HG03139 (cell line): ENCODE measurements at regions not wholly inside any gene's neighbourhood (a gene's known extent, or its start where the extent isn't known, plus 50 kb on each side); places are given as distances from the start of the nearest gene placed in this dataset.
"Not testable (repeated sequence)": the region's sequence is repeated elsewhere in the genome, so short reads cannot be mapped to it uniquely, and the experiment has no call there.

ENCODE experiments used
- ATAC-seq: cut with Tn5 transposase; IDR thresholded peaks from one replicate; pipeline ENCODE4 v1.9.1; 2021; ENCODE audit not compliant: unreplicated experiment

GRCh38 chr5:122599000-122599399 lies 175.9 kb upstream of the SNX2 start:
- no peak for ATAC-seq

DNA sequence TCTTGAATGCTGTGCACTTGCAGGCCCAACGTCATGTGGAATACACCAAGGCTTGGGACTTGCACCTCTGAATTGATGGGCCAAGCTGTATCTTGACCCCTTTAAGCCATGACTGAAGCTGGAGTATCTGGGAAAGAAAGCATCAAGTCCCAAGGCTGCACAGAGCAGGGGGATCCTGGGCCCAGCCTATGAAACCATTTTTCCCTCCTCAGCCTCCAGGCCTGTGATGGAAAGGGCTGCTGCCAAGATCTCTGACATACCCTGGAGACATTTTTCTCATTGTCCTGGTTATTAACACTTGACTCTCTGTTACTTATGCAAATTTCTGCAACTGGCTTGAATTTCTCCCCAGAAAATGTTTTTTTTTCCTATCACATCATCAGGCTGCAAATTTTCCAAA lies 174.0 kb upstream of the SNX2 start:
- no peak for ATAC-seq

- no peak for ATAC-seq
Observed at GRCh38 chr5:122602700-122603099, 172.2 kb upstream of the SNX2 start.

GRCh38 chr5:122605236-122605635 lies 169.6 kb upstream of the SNX2 start:
- no peak for ATAC-seq

GRCh38 chr5:122607818-122608217 lies 167.1 kb upstream of the SNX2 start:
- no peak for ATAC-seq

GRCh38 chr5:122608222-122608621 lies 166.7 kb upstream of the SNX2 start:
- ATAC-seq = no peak

DNA sequence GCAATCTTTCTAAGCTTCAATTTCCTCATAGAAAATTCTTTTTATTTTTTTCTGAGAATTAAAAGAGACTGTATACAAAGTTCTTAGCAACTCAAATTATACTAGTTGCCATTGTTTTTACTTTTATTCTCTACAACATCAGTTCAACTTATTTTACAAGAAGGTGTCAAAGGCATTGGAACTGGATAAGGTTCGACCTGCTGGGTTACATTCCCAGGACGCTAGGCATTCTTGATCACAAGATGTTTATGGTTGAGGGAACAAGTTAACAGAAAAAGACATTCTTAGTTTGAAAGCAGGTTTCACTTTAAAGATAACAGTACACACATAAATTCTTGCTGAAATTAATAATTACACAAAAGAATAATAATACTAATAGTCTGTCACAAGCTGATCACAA lies 163.5 kb upstream of the SNX2 start:
- no peak for ATAC-seq

- no peak for ATAC-seq
Observed at GRCh38 chr5:122612901-122613300, 162.0 kb upstream of the SNX2 start.

- ATAC-seq = no peak
Observed at GRCh38 chr5:122615146-122615545, 159.7 kb upstream of the SNX2 start.

DNA sequence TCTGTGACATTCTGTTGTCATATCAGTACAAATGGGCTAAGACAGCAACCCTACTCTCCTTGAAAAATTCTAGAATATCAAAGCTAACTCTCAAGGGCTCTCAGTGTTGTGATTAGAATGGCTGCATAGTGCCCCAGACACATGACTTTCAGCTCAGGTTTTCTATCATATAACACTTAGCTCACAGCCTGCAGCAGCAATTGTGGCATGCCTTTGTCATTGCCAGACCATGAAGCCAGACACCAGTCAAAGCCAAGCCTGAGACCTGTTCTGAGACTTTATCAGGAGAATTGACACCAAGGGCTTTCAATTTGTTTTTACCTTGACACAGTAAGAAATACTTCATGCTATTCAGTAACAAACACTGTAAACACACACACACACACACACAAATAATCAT lies 159.0 kb upstream of the SNX2 start:
- no peak for ATAC-seq

GRCh38 chr5:122618046-122618445 lies 156.8 kb upstream of the SNX2 start:
- ATAC-seq = not testable (repeated sequence)

GRCh38 chr5:122620768-122621167 lies 154.1 kb upstream of the SNX2 start:
- not testable (repeated sequence) for ATAC-seq

- not testable (repeated sequence) for ATAC-seq
Observed at GRCh38 chr5:122628714-122629113, 146.2 kb upstream of the SNX2 start.

- no peak for ATAC-seq
Observed at GRCh38 chr5:122629121-122629677, 145.7 kb upstream of the SNX2 start.

- no peak for ATAC-seq
Observed at GRCh38 chr5:122638581-122638980, 136.3 kb upstream of the SNX2 start.

DNA sequence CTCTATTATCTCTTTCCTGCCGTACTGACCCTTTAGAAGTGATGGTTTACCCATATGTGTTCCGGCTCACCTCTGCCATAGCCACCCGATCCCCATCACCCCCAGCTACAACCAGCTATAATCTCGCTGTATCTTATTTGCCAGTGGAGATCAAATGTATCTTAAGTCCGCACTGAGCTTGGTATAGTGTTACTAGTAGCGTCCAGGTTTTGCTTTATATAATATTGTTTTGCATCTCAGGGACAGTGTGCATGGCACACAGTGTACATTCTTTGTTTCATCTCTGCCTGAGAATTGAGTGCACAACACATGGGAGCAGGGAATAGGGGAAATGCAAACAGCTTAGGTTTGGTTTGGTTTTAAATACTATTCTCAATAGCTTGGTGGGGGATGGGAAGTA lies 135.8 kb upstream of the SNX2 start:
- no peak for ATAC-seq

DNA sequence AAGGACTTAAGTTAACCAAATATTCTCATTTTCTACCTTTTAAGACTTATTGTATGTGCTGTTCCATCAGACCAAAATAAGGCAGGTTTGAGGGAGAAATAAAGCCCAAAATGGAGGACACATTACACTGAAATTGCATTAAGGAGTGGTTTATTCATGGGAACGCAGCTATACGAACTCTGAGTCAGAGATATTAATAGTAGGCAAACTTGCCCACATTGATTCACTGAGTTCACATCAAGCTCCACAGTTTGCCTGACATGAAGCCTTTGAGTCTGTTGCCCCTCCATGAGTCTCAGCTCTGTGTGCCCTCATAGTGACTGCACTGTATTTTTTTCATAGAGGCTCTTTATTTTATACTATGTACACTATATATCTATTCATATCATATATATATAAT lies 135.0 kb upstream of the SNX2 start:
- ATAC-seq = no peak

DNA sequence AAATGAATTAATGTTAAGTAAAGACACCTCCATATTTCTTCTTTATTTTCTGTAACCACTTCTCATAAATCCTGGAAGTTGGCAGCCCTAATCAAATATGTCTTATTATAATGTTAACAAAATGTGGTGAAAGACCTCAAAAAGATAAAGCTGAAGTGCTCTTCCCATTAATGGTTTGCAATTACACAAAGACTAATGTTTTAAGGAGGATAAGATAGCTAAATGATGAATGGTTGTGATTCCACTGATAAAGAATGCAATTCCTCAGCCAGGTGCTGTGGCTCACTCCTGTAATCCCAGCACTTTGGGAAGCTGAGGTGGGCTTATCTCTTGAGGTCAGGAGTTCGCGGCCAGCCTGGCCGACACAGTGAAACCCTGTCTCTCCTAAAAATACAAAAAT lies 125.8 kb upstream of the SNX2 start:
- no peak for ATAC-seq

DNA sequence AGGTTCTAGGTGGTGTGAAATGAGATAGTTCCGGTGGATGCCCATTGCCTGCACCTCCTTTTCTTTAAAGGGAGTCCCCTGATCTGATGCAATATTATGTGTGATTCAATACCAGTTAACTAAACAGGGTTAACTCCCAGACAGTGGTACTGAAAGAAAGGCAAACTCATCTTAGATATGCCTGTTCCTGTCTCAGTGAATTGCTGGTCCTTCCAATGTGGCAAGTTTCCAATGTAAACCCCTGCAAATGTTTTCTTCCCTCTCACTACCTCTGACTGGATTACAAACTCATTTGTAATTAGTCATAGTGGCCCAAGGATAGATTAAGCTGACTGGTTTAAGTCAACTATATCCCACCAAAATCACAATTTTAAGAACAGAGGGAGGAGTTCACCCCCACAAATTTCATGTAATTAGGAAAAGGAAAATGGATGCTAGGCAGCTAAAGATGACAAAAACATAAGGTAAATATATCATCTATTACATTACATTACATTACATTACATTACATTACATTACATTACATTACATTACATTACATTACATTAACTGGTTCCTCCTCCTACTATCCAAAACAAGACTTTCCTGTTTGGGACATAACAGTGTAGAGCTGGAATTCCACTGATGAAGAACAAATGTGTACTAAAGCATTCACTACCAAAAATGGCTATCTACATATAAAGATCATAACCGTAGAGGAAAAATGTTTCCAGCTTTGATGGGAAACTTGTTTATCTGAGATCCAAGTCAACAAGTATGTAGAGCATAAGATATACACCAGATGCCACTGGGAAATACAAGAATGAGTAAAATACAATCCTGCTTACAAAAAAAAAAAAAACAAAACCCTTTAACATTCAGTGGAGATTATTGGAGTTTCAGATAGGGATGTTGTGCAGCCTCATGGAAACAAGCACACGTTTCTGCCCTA lies 121.5 kb upstream of the SNX2 start:
- ATAC-seq = no peak

- no peak for ATAC-seq
Observed at GRCh38 chr5:122656160-122656559, 118.7 kb upstream of the SNX2 start.

DNA sequence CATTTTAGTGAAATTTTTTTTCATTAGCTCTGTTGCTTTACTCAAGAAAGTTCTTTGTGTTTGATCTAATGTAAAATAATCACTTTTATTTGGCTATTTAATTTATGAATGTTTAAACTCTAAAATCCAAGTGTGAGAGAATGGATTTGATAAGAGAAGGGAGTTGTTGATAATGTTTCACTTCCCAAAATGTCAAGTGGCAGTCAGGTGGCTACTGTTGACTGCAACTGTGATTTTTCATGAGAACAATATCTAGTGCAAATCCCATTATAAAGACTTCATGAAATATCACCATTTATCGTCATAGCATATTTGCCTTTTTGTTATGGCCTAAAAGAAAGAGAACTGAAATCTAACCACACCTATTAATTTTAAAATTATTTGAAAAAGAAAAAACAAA lies 118.3 kb upstream of the SNX2 start:
- no peak for ATAC-seq

DNA sequence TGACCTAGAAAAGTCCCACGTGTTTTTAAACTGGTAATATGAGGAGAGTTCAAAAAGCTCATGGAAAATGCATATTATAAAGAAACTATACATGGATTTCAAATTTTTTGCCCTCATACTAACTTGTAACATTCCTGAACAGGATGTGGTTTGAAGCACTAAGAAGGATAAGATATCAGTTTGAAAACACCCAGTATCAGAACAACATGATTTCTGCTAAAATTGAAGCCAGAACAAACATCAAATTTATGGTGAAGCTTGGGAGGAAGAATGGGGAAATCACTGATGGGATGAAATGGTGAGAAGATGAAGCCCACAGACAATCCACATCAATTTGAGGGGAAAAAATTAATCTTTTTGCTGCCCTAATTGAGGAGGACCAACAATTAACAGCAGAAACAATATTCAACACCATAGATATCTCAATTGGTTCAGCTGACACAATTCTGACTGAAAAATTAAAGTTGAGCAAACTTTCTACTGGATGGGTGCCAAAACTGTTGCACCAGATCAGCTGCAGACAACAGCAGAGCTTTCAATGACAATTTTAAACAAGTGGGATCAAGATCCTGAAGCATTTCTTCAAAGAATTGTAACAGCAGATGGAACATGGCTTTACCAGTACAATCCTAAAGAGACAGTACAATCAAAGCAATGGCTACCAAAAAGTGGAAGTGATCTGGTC lies 113.2 kb upstream of the SNX2 start:
- ATAC-seq = no peak
